IMR-90 (cell line): ENCODE measurements at regions not wholly inside any gene's neighbourhood (a gene's known extent, or its start where the extent isn't known, plus 50 kb on each side); places are given as distances from the start of the nearest gene placed in this dataset.
A peak's percentile ranks its signal among the peaks of the same experiment; 100 is the strongest.

Source experiments
- ATAC-seq: fragments of 200-7000 bp; cut with Tn5 transposase; 2 replicates; pipeline ENCODE4 v1.9.1; 2020; ENCODE audit warnings: low read depth, mild to moderate bottlenecking, moderate library complexity
- BruUV-seq: library from RNA; stranded (reverse); fragments of 400-500 nt; replicated peaks from 2 replicates; lab custom pipeline; 2021; lab: Mats Ljungman, UMichigan
- CTCF ChIA-PET: fragments of 300-600 bp; formaldehyde crosslinking; extraction: SDS; loops from one replicate; lab custom pipeline; 2021; ENCODE audit warnings: antibody characterized with exemption; lab: Yijun Ruan, JAX
- POLR2A ChIA-PET: fragments of 300-600 bp; sonication (Branson Sonifier 250); formaldehyde crosslinking; loops from one replicate; lab custom pipeline; 2022; ENCODE audit warnings: antibody characterized with exemption; ENCODE audit not compliant: unreplicated experiment; lab: Charles Lee
- DNase-seq: peaks from one replicate; pipeline ENCODE4 v3.0.0; 2013
- H2AFZ ChIP-seq: replicated peaks from 2 replicates; pipeline ENCODE3; 2013; ENCODE audit warnings: low read length, mild to moderate bottlenecking; ENCODE audit not compliant: poor library complexity
- H2AK5ac ChIP-seq: 2 replicates; pipeline ENCODE4 v1.6.1; 2013; ENCODE audit warnings: low read depth, low read length, inconsistent platforms
- H2AK9ac ChIP-seq: replicated peaks from 2 replicates; pipeline ENCODE3; 2013; ENCODE audit warnings: mild to moderate bottlenecking, low read depth, low read length, moderate library complexity; ENCODE audit not compliant: poor library complexity
- H2BK120ac ChIP-seq: 2 replicates; pipeline ENCODE4 v1.6.1; 2013; ENCODE audit warnings: low read depth, low read length, inconsistent platforms
- H2BK15ac ChIP-seq: 3 replicates; pipeline ENCODE4 v1.6.1; 2013; ENCODE audit warnings: low read depth, low read length, inconsistent platforms
- H2BK20ac ChIP-seq: 2 replicates; pipeline ENCODE4 v1.6.1; 2013; ENCODE audit warnings: low read depth, mild to moderate bottlenecking, inconsistent platforms, low read length, moderate library complexity
- H2BK5ac ChIP-seq: 2 replicates; pipeline ENCODE4 v1.6.1; 2013; ENCODE audit warnings: mild to moderate bottlenecking, low read depth, low read length, inconsistent platforms; ENCODE audit not compliant: poor library complexity, severe bottlenecking
- H3K14ac ChIP-seq: replicated peaks from 2 replicates; pipeline ENCODE4 v1.6.1; 2013; ENCODE audit warnings: low read depth, low read length, inconsistent platforms
- H3K18ac ChIP-seq: 2 replicates; pipeline ENCODE4 v1.6.1; 2013; ENCODE audit warnings: low read depth, low read length, control low read depth
- H3K23ac ChIP-seq: 2 replicates; pipeline ENCODE4 v1.6.1; 2013; ENCODE audit warnings: low read depth, low read length, inconsistent platforms
- H3K27ac ChIP-seq: 2 replicates; pipeline ENCODE4 v1.5.1; 2013; ENCODE audit warnings: mild to moderate bottlenecking, control low read depth, low read length; ENCODE audit not compliant: insufficient read depth
- H3K27me3 ChIP-seq: 2 replicates; pipeline ENCODE4 v1.6.1; 2013; ENCODE audit warnings: low read length; ENCODE audit not compliant: control insufficient read depth, insufficient read depth
- H3K36me3 ChIP-seq: 2 replicates; pipeline ENCODE4 v1.6.1; 2013; ENCODE audit warnings: low read length, mixed read lengths; ENCODE audit not compliant: control insufficient read depth, insufficient read depth
- H3K4ac ChIP-seq: 2 replicates; pipeline ENCODE4 v1.6.1; 2013; ENCODE audit warnings: low read depth, low read length, inconsistent platforms
- H3K4me1 ChIP-seq: 2 replicates; pipeline ENCODE4 v1.6.1; 2013; ENCODE audit warnings: low read length, mixed read lengths; ENCODE audit not compliant: control insufficient read depth, insufficient read depth
- H3K4me2 ChIP-seq: 2 replicates; pipeline ENCODE4 v1.6.1; 2013; ENCODE audit warnings: low read depth, mild to moderate bottlenecking, control low read depth, low read length, moderate library complexity
- H3K4me3 ChIP-seq: 2 replicates; pipeline ENCODE4 v1.5.1; 2013; ENCODE audit warnings: low read depth, mild to moderate bottlenecking, control low read depth, low read length, moderate library complexity; ENCODE audit not compliant: insufficient read depth
- H3K56ac ChIP-seq: 2 replicates; pipeline ENCODE4 v1.6.1; 2013; ENCODE audit warnings: low read length, inconsistent platforms; ENCODE audit not compliant: insufficient read depth; ENCODE audit errors: extremely low read depth
- H3K79me1 ChIP-seq, 2 experiments: 2 replicates each; pipeline ENCODE4 v1.6.1; 2013; ENCODE audit warnings: low read length in 2 of 2, inconsistent platforms in 1 of 2, low read depth in 1 of 2
- H3K9ac ChIP-seq: 2 replicates; pipeline ENCODE4 v1.6.1; 2013; ENCODE audit warnings: low read depth, low read length, control low read depth
- H3K9me1 ChIP-seq: 2 replicates; pipeline ENCODE4 v1.6.1; 2013; ENCODE audit warnings: low read length, inconsistent platforms; ENCODE audit not compliant: insufficient read depth
- H3K9me3 ChIP-seq: 2 replicates; pipeline ENCODE4 v1.6.1; 2013; ENCODE audit warnings: low read length; ENCODE audit not compliant: control insufficient read depth, insufficient read depth
- H4K20me1 ChIP-seq: 2 replicates; pipeline ENCODE4 v1.6.1; 2013; ENCODE audit warnings: low read length, inconsistent platforms; ENCODE audit not compliant: insufficient read depth
- H4K5ac ChIP-seq: 2 replicates; pipeline ENCODE4 v1.6.1; 2013; ENCODE audit warnings: mild to moderate bottlenecking, low read depth, low read length, control low read depth
- H4K8ac ChIP-seq, 2 experiments: 2 replicates each; pipeline ENCODE4 v1.6.1; 2013; ENCODE audit warnings: low read depth in 2 of 2, low read length in 2 of 2, control low read depth in 1 of 2, inconsistent platforms in 1 of 2
- H4K91ac ChIP-seq: 2 replicates; pipeline ENCODE4 v1.6.1; 2013; ENCODE audit warnings: low read depth, low read length, inconsistent platforms; ENCODE audit not compliant: insufficient read depth
- BHLHE40 ChIP-seq: fragments of 150-350 bp; IDR thresholded peaks from 2 replicates; pipeline ENCODE4 v1.6.1; 2016; ENCODE audit warnings: mild to moderate bottlenecking, low read depth, low read length
- CEBPB ChIP-seq: IDR thresholded peaks from 2 replicates; pipeline ENCODE4 v1.6.1; 2012; ENCODE audit warnings: low read depth, low read length, improper control_type of control experiment
- CHD1 ChIP-seq: IDR thresholded peaks from 2 replicates; pipeline ENCODE4 v1.6.1; 2012; ENCODE audit warnings: low read depth, low read length, improper control_type of control experiment
- CTCF ChIP-seq: conservative IDR thresholded peaks from 2 replicates; pipeline ENCODE4 v1.5.1; 2012; ENCODE audit warnings: mild to moderate bottlenecking, low read depth, low read length, improper control_type of control experiment
- ELK1 ChIP-seq: fragments of 150-350 bp; IDR thresholded peaks from 2 replicates; pipeline ENCODE4 v1.6.1; 2016; ENCODE audit warnings: low read depth, mild to moderate bottlenecking, low read length, moderate library complexity, borderline replicate concordance
- FOS ChIP-seq: fragments of 150-350 bp; IDR thresholded peaks from 2 replicates; pipeline ENCODE4 v1.6.1; 2016; ENCODE audit warnings: low read depth, low read length
- MAFK ChIP-seq: IDR thresholded peaks from 2 replicates; pipeline ENCODE4 v1.6.1; 2012; ENCODE audit warnings: low read depth, low read length, improper control_type of control experiment
- MAZ ChIP-seq: IDR thresholded peaks from 2 replicates; pipeline ENCODE4 v1.6.1; 2012; ENCODE audit warnings: low read depth, mild to moderate bottlenecking, low read length, improper control_type of control experiment, moderate library complexity, borderline replicate concordance
- MXI1 ChIP-seq: IDR thresholded peaks from 2 replicates; pipeline ENCODE4 v1.6.1; 2012; ENCODE audit warnings: low read depth, mild to moderate bottlenecking, low read length, moderate library complexity, borderline replicate concordance
- NFE2L2 ChIP-seq: fragments of 150-350 bp; IDR thresholded peaks from 2 replicates; pipeline ENCODE4 v1.6.1; 2016; ENCODE audit warnings: low read depth, mild to moderate bottlenecking, low read length
- POLR2A ChIP-seq: IDR thresholded peaks from 2 replicates; pipeline ENCODE4 v1.6.1; 2012; ENCODE audit warnings: mild to moderate bottlenecking, low read depth, low read length
- RAD21 ChIP-seq: IDR thresholded peaks from 2 replicates; pipeline ENCODE4 v1.6.1; 2012; ENCODE audit warnings: low read length, improper control_type of control experiment
- RCOR1 ChIP-seq: IDR thresholded peaks from 2 replicates; pipeline ENCODE4 v1.6.1; 2012; ENCODE audit warnings: mild to moderate bottlenecking, low read length, improper control_type of control experiment; ENCODE audit not compliant: insufficient replicate concordance
- RFX5 ChIP-seq: IDR thresholded peaks from 2 replicates; pipeline ENCODE4 v1.8.0; 2012; ENCODE audit warnings: low read depth, mild to moderate bottlenecking, low read length, moderate library complexity
- SMC3 ChIP-seq: fragments of 150-350 bp; IDR thresholded peaks from 2 replicates; pipeline ENCODE4 v1.6.1; 2016; ENCODE audit warnings: low read depth, mild to moderate bottlenecking, antibody characterized with exemption, low read length, moderate library complexity
- USF2 ChIP-seq: fragments of 150-350 bp; IDR thresholded peaks from 2 replicates; pipeline ENCODE4 v1.6.1; 2017; ENCODE audit warnings: mild to moderate bottlenecking, antibody characterized with exemption, low read length, low read depth
- WGBS, 2 experiments: methylation state at CpG; one replicate each; pipeline versions ENCODE4 v1.1.5 to v1.1.7; 2013; ENCODE audit warnings: missing lambda C conversion rate in 2 of 2; ENCODE audit not compliant: insufficient read length in 1 of 2; ENCODE audit errors: extremely low coverage in 2 of 2; 5-methylcytosine and 5-hydroxymethylcytosine counted together
- dilution Hi-C: fragments of 300-500 bp; cut with HindIII; formaldehyde crosslinking; loops from one replicate; pipeline ENCODE4 v1.14.3; 2018; ENCODE audit warnings: low sequenced_read_pairs; ENCODE audit not compliant: unreplicated experiment
- in situ Hi-C: fragments of 300-500 bp; cut with MboI; formaldehyde crosslinking; loops from 3 replicates; pipeline ENCODE4 v1.14.3; 2019; ENCODE audit warnings: low sequenced_read_pairs, inconsistent platforms, mixed read lengths
- intact Hi-C: fragments of 100-400 bp; cut with micrococcal nuclease; formaldehyde crosslinking; loops from 2 replicates; pipeline ENCODE4 v1.10.0; 2022

DNA sequence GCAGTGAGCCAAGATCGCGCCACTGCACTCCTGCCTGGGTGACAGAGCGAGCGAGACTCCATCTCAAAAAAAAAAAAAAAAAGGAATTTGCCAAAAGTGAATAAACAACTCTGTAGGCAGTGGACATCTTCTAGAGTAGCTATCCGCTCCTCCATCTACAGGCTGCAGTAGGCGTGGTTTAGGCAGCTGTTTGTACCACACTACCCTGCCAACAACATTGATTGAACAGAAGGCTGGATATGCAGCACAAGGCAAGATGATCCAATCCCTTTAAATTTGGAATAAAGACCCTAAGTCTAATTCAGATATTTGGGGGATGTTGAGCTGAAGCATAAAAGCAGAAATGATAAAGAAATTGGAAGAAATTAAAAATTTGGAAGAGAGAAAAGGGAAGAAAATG is 141.6 kb downstream of the TES start:
- no peak overlapping the region for H4K5ac ChIP-seq
- peaks cover 1 to 9% of the 10 kb centered on the region in 2 experiments; a peak in 2 of 4 replicates for H3K79me1 ChIP-seq
- DNase-seq, result no peak
- BruUV-seq, result no TSS peak
- no peaks in the 10 kb centered on the region for H4K20me1 ChIP-seq
- H4K91ac ChIP-seq, result peak overlapping the region; percentile 51; the same call in 1 of the 2 replicates
- peaks cover 16% of the 10 kb centered on the region for H3K4me1 ChIP-seq
- H3K9ac ChIP-seq, result no peak overlapping the region
- no peak overlapping the region for H3K4ac ChIP-seq
- H3K27ac ChIP-seq, result no peak overlapping the region
- no peaks in the 10 kb centered on the region for H3K36me3 ChIP-seq
- dilution Hi-C loops, result no loop called here
- H3K56ac ChIP-seq, result no peak overlapping the region
- intact Hi-C loops, result no loop called here
- H3K4me2 ChIP-seq, result no peak overlapping the region
- H3K9me3 ChIP-seq, result peaks cover 3% of the 10 kb centered on the region; the same call in 1 of the 2 replicates
- H3K14ac ChIP-seq, result no peak overlapping the region
- TF ChIP-seq CTCF (no peak), NFE2L2 (no peak), MAZ (no peak), MAFK (no peak), CEBPB (no peak), USF2 (no peak), POLR2A (no peak), BHLHE40 (no peak), FOS (no peak), CHD1 (no peak), RCOR1 (no peak), RAD21 (no peak), RFX5 (no peak), SMC3 (no peak), ELK1 (no peak), MXI1 (no peak)
- no peaks in the 10 kb centered on the region for H3K27me3 ChIP-seq
- ChIA-PET CTCF (no interaction called here), POLR2A (interaction anchor here (0.6 kb wide), 1 partner anchor 172 kb away, joined by 3 read pairs; no protein-coding TSS in a partner anchor)
- no peak for ATAC-seq
- H2AK5ac ChIP-seq, result peak overlapping the region; percentile 59; the same call in 1 of the 2 replicates
- in situ Hi-C loops, result no loop called here
- no peak overlapping the region for H3K23ac ChIP-seq
- no peak overlapping the region for H2BK20ac ChIP-seq
- no peak overlapping the region for H2BK5ac ChIP-seq
- no CpG with 5 or more reads among the region's 6 CpGs for WGBS, 2 experiments
- H3K9me1 ChIP-seq, result peaks cover 6% of the 10 kb centered on the region
- H2AK9ac ChIP-seq, result no peak overlapping the region
- no peak overlapping the region for H2AFZ ChIP-seq
- no peak overlapping the region for H3K18ac ChIP-seq
- peak overlapping the region; percentile 35; the same call in 1 of the 2 replicates for H2BK120ac ChIP-seq
- peak overlapping the region; percentile 62; the same call in 1 of the 3 replicates for H2BK15ac ChIP-seq
- no peak overlapping the region for H4K8ac ChIP-seq
- H3K4me3 ChIP-seq, result no peak overlapping the region
